HG03159 (cell line): ENCODE measurements at regions not wholly inside any gene's neighbourhood (a gene's known extent, or its start where the extent isn't known, plus 50 kb on each side); places are given as distances from the start of the nearest gene placed in this dataset.
"Not testable (repeated sequence)": the region's sequence is repeated elsewhere in the genome, so short reads cannot be mapped to it uniquely, and the experiment has no call there.

Experiments
- ATAC-seq: cut with Tn5 transposase; IDR thresholded peaks from one replicate; pipeline ENCODE4 v1.9.1; 2021; ENCODE audit warnings: mild to moderate bottlenecking, moderate library complexity; ENCODE audit not compliant: unreplicated experiment

- ATAC-seq, result no peak
Measured at GRCh38 chr4:174012886-174013259, 270.6 kb downstream of the FBXO8 start.

DNA sequence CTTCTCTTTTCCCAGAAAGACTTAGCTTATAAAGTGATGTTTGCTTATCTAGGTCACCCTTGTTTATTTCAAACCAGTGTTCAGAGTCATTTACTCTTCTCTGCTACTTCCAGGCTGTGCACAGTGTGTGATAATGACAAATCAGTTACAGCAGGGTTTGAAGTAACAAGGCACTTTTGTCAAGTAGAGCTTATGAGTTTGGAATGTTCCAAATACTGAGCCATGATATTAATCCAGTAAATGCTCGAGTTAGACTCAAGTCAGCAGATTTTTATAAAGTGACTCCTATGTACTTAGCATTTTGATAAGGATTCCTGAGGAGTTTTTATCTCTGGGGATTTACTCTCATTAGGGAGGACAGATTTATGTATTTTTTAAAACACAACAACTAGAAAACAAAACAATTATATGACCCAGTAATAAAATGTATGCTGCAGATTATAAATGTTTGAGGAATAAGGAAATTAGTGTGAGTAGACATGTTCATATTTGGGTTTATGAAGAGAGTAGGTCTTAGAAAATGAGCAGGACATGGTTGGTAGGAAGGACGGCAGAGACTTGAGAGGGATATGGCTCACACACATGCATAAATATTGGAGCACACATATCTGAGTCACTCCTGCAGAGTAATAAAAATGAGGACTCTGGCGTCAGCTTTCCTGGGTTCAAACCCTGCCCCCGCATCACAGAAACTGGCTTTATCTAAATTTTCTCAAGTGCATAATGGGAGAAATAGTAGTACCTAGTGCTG, 271.2 kb downstream of the FBXO8 start:
- ATAC-seq, result no peak

DNA sequence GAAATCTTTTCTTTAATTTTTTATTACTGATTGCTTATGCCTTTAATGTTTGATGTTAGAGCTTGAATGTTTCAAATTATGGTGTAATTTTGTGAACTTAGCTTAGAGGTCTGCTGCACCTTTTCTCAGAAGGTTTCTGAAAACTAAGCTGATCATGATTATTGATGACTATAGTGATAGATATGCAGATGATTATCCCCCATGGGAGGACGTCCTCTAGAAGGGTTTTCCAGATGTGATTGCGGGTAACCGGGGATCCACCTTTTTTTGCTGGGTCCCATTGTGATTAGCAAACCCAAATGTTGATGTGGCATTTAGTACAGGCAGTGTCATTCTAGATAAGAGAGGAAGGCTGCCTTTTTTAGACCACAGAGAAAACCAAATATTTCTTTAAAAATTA, 272.9 kb downstream of the FBXO8 start:
- no peak for ATAC-seq

DNA sequence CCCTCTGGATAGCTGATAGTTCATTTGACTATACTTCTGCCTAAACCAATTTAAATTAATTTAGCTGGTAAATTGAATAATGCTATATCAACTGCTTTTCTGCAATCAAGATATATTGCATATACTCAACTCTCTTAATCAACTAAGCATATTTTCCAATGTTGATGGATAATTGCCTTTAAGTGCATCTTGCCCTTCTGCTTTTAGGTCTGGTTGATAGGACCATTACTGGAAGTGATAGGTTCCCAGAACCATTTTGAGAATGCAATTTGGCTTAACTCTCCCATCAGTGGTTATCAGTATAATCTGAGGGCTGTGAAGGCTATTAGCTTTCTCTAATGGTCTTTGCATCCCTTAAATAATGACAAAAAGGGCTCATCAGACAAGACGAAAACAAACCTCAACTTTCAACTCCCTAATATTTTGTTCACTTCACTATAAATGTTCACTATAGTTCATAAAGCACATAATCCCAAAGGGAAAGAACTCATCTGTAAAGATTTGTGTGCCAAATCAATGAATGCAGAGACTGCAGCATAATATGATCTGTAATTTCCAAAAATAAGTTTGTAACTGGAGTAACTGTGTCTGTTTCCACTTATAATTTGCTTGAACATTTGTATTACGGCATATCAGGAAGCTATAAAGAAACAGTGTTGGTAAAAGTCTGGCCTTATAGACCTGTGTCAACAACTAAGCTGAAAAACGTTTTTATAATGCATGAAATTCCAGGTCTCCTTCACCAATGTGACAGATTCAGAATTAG, 273.6 kb downstream of the FBXO8 start:
- ATAC-seq, result no peak

DNA sequence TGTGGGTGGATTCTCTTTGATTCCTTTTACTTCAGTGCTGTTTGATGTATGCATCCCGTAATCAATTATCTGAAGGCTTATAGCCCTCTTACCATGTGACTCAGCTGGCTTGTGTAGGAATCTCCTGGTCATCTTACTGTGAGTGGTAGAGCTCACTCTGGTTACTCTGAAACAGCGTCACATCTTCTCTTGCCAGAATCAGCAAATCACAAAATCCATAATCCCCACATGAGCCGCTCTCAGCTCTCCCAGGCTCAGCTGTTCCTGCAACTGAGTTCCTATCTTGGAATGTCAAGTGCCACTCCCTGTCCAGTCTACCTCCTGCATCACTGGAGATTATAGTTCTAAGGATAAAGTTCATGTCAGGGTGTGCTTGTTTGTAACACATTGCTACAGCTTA, 278.0 kb downstream of the FBXO8 start:
- no peak for ATAC-seq

GRCh38 chr4:173998471-173999144, 284.9 kb downstream of the FBXO8 start:
- ATAC-seq, result no peak

GRCh38 chr4:173995779-173996178, 287.7 kb downstream of the FBXO8 start:
- ATAC-seq, result not testable (repeated sequence)

DNA sequence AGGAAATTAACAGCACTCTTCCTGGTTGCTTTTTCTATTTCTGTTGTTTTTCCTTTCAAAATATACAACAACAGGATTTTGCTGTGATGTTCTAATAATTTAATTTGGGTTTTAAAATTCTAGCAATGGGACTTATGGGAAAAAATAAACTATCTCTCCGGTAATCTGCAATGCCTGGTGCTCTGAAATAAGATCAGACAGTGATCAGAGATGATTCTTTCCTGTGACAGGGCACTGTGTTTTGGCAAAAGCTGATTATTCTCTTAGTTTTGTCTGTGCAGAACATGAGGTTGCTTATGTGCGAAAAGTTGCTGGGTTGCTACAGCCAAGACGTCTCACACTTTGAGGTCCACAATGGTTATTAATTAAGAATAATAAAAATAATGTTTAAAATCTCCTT, 291.7 kb downstream of the FBXO8 start:
- no peak for ATAC-seq

DNA sequence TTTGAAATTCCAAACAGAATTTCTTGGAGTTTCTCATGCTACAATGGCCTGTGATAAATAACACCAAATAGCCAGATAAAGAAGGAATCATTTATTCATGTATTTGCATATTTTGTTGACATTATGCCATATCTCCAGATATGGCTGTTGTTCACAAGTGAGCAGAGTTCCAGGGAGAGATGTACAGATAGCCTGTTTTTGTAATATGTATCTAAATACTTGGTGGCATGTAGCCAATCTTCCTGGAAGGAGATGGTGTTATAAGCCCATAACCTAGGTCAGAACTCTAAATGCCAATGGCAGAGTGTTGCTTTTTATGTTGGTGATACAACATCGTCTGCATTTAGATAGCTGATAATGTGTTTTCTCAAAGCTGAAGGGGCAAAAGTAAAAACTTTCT, 292.2 kb downstream of the FBXO8 start:
- ATAC-seq, result no peak

- no peak for ATAC-seq
Measured at GRCh38 chr4:173990869-173991210, 292.6 kb downstream of the FBXO8 start.

- no peak for ATAC-seq
Measured at GRCh38 chr4:173990126-173990868, 293.2 kb downstream of the FBXO8 start.

DNA sequence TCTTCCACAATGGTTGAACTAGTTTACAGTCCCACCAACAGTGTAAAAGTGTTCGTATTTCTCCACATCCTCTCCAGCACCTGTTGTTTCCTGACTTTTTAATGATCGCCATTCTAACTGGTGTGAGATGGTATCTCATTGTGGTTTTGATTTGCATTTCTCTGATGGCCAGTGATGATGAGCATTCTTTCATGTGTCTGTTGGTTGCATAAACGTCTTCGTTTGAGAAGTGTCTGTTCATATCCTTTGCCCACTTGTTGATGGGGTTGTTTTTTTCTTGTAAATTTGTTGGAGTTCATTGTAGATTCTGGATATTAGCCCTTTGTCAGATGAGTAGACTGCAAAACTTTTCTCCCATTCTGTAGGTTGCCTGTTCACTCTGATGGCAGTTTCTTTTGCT, 319.9 kb downstream of the FBXO8 start:
- ATAC-seq, result not testable (repeated sequence)

GRCh38 chr4:173960398-173960797, 323.1 kb downstream of the FBXO8 start:
- ATAC-seq, result no peak

- no peak for ATAC-seq
Measured at GRCh38 chr4:173958445-173958844, 325.0 kb downstream of the FBXO8 start.

GRCh38 chr4:173943547-173943946, 339.9 kb downstream of the FBXO8 start:
- no peak for ATAC-seq

- no peak for ATAC-seq
Measured at GRCh38 chr4:173940146-173940545, 343.3 kb downstream of the FBXO8 start.

DNA sequence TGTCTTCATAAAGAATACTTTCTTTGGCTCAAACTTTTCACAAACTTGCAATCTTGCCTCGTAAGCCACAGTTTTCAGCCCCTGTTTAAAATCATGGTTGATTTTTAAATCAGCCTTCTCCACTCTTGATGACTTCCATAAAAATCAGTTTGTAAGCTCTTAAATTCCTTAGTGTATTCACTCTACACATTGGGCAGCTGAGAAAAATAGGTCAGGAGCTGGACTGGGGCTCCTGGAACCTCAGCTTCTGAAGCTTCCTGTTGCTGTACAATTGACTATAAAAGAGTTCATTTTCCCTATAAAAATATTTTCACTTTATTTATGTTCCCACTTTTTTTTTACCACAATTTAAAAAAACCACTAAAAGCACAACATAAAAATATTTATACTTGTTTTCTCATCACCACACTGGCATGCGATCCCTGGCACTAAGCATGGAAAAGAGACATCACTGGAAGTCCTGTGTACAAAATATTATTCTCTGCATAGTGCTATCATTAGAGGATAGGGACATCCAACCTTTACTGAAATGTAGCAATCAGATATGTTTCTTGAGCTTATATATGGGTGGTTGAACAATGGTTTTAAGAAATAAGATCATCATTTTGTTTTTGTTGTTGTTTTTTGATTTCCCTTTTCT, 345.7 kb downstream of the FBXO8 start:
- no peak for ATAC-seq

GRCh38 chr4:173936861-173937260, 346.6 kb downstream of the FBXO8 start:
- no peak for ATAC-seq

- no peak for ATAC-seq
Measured at GRCh38 chr4:173935622-173936405, 347.7 kb downstream of the FBXO8 start.
